IMR-90 (cell line): ENCODE measurements at regions not wholly inside any gene's neighbourhood (a gene's known extent, or its start where the extent isn't known, plus 50 kb on each side); places are given as distances from the start of the nearest gene placed in this dataset.

Source experiments
- ATAC-seq: fragments of 200-7000 bp; cut with Tn5 transposase; 2 replicates; pipeline ENCODE4 v1.9.1; 2020; ENCODE audit warnings: low read depth, mild to moderate bottlenecking, moderate library complexity
- BruUV-seq: library from RNA; stranded (reverse); fragments of 400-500 nt; replicated peaks from 2 replicates; lab custom pipeline; 2021; lab: Mats Ljungman, UMichigan
- CTCF ChIA-PET: fragments of 300-600 bp; formaldehyde crosslinking; extraction: SDS; loops from one replicate; lab custom pipeline; 2021; ENCODE audit warnings: antibody characterized with exemption; lab: Yijun Ruan, JAX
- POLR2A ChIA-PET: fragments of 300-600 bp; sonication (Branson Sonifier 250); formaldehyde crosslinking; loops from one replicate; lab custom pipeline; 2022; ENCODE audit warnings: antibody characterized with exemption; ENCODE audit not compliant: unreplicated experiment; lab: Charles Lee
- DNase-seq: peaks from one replicate; pipeline ENCODE4 v3.0.0; 2013
- H2AFZ ChIP-seq: replicated peaks from 2 replicates; pipeline ENCODE3; 2013; ENCODE audit warnings: low read length, mild to moderate bottlenecking; ENCODE audit not compliant: poor library complexity
- H2AK5ac ChIP-seq: 2 replicates; pipeline ENCODE4 v1.6.1; 2013; ENCODE audit warnings: low read depth, low read length, inconsistent platforms
- H2AK9ac ChIP-seq: replicated peaks from 2 replicates; pipeline ENCODE3; 2013; ENCODE audit warnings: mild to moderate bottlenecking, low read depth, low read length, moderate library complexity; ENCODE audit not compliant: poor library complexity
- H2BK120ac ChIP-seq: 2 replicates; pipeline ENCODE4 v1.6.1; 2013; ENCODE audit warnings: low read depth, low read length, inconsistent platforms
- H2BK15ac ChIP-seq: 3 replicates; pipeline ENCODE4 v1.6.1; 2013; ENCODE audit warnings: low read depth, low read length, inconsistent platforms
- H2BK20ac ChIP-seq: 2 replicates; pipeline ENCODE4 v1.6.1; 2013; ENCODE audit warnings: low read depth, mild to moderate bottlenecking, inconsistent platforms, low read length, moderate library complexity
- H2BK5ac ChIP-seq: 2 replicates; pipeline ENCODE4 v1.6.1; 2013; ENCODE audit warnings: mild to moderate bottlenecking, low read depth, low read length, inconsistent platforms; ENCODE audit not compliant: poor library complexity, severe bottlenecking
- H3K14ac ChIP-seq: replicated peaks from 2 replicates; pipeline ENCODE4 v1.6.1; 2013; ENCODE audit warnings: low read depth, low read length, inconsistent platforms
- H3K18ac ChIP-seq: 2 replicates; pipeline ENCODE4 v1.6.1; 2013; ENCODE audit warnings: low read depth, low read length, control low read depth
- H3K23ac ChIP-seq: 2 replicates; pipeline ENCODE4 v1.6.1; 2013; ENCODE audit warnings: low read depth, low read length, inconsistent platforms
- H3K27ac ChIP-seq: 2 replicates; pipeline ENCODE4 v1.5.1; 2013; ENCODE audit warnings: mild to moderate bottlenecking, control low read depth, low read length; ENCODE audit not compliant: insufficient read depth
- H3K27me3 ChIP-seq: 2 replicates; pipeline ENCODE4 v1.6.1; 2013; ENCODE audit warnings: low read length; ENCODE audit not compliant: control insufficient read depth, insufficient read depth
- H3K36me3 ChIP-seq: 2 replicates; pipeline ENCODE4 v1.6.1; 2013; ENCODE audit warnings: low read length, mixed read lengths; ENCODE audit not compliant: control insufficient read depth, insufficient read depth
- H3K4ac ChIP-seq: 2 replicates; pipeline ENCODE4 v1.6.1; 2013; ENCODE audit warnings: low read depth, low read length, inconsistent platforms
- H3K4me1 ChIP-seq: 2 replicates; pipeline ENCODE4 v1.6.1; 2013; ENCODE audit warnings: low read length, mixed read lengths; ENCODE audit not compliant: control insufficient read depth, insufficient read depth
- H3K4me2 ChIP-seq: 2 replicates; pipeline ENCODE4 v1.6.1; 2013; ENCODE audit warnings: low read depth, mild to moderate bottlenecking, control low read depth, low read length, moderate library complexity
- H3K4me3 ChIP-seq: 2 replicates; pipeline ENCODE4 v1.5.1; 2013; ENCODE audit warnings: low read depth, mild to moderate bottlenecking, control low read depth, low read length, moderate library complexity; ENCODE audit not compliant: insufficient read depth
- H3K56ac ChIP-seq: 2 replicates; pipeline ENCODE4 v1.6.1; 2013; ENCODE audit warnings: low read length, inconsistent platforms; ENCODE audit not compliant: insufficient read depth; ENCODE audit errors: extremely low read depth
- H3K79me1 ChIP-seq, 2 experiments: 2 replicates each; pipeline ENCODE4 v1.6.1; 2013; ENCODE audit warnings: low read length in 2 of 2, inconsistent platforms in 1 of 2, low read depth in 1 of 2
- H3K9ac ChIP-seq: 2 replicates; pipeline ENCODE4 v1.6.1; 2013; ENCODE audit warnings: low read depth, low read length, control low read depth
- H3K9me1 ChIP-seq: 2 replicates; pipeline ENCODE4 v1.6.1; 2013; ENCODE audit warnings: low read length, inconsistent platforms; ENCODE audit not compliant: insufficient read depth
- H3K9me3 ChIP-seq: 2 replicates; pipeline ENCODE4 v1.6.1; 2013; ENCODE audit warnings: low read length; ENCODE audit not compliant: control insufficient read depth, insufficient read depth
- H4K20me1 ChIP-seq: 2 replicates; pipeline ENCODE4 v1.6.1; 2013; ENCODE audit warnings: low read length, inconsistent platforms; ENCODE audit not compliant: insufficient read depth
- H4K5ac ChIP-seq: 2 replicates; pipeline ENCODE4 v1.6.1; 2013; ENCODE audit warnings: mild to moderate bottlenecking, low read depth, low read length, control low read depth
- H4K8ac ChIP-seq, 2 experiments: 2 replicates each; pipeline ENCODE4 v1.6.1; 2013; ENCODE audit warnings: low read depth in 2 of 2, low read length in 2 of 2, control low read depth in 1 of 2, inconsistent platforms in 1 of 2
- H4K91ac ChIP-seq: 2 replicates; pipeline ENCODE4 v1.6.1; 2013; ENCODE audit warnings: low read depth, low read length, inconsistent platforms; ENCODE audit not compliant: insufficient read depth
- BHLHE40 ChIP-seq: fragments of 150-350 bp; IDR thresholded peaks from 2 replicates; pipeline ENCODE4 v1.6.1; 2016; ENCODE audit warnings: mild to moderate bottlenecking, low read depth, low read length
- CEBPB ChIP-seq: IDR thresholded peaks from 2 replicates; pipeline ENCODE4 v1.6.1; 2012; ENCODE audit warnings: low read depth, low read length, improper control_type of control experiment
- CHD1 ChIP-seq: IDR thresholded peaks from 2 replicates; pipeline ENCODE4 v1.6.1; 2012; ENCODE audit warnings: low read depth, low read length, improper control_type of control experiment
- ELK1 ChIP-seq: fragments of 150-350 bp; IDR thresholded peaks from 2 replicates; pipeline ENCODE4 v1.6.1; 2016; ENCODE audit warnings: low read depth, mild to moderate bottlenecking, low read length, moderate library complexity, borderline replicate concordance
- FOS ChIP-seq: fragments of 150-350 bp; IDR thresholded peaks from 2 replicates; pipeline ENCODE4 v1.6.1; 2016; ENCODE audit warnings: low read depth, low read length
- MAFK ChIP-seq: IDR thresholded peaks from 2 replicates; pipeline ENCODE4 v1.6.1; 2012; ENCODE audit warnings: low read depth, low read length, improper control_type of control experiment
- MAZ ChIP-seq: IDR thresholded peaks from 2 replicates; pipeline ENCODE4 v1.6.1; 2012; ENCODE audit warnings: low read depth, mild to moderate bottlenecking, low read length, improper control_type of control experiment, moderate library complexity, borderline replicate concordance
- MXI1 ChIP-seq: IDR thresholded peaks from 2 replicates; pipeline ENCODE4 v1.6.1; 2012; ENCODE audit warnings: low read depth, mild to moderate bottlenecking, low read length, moderate library complexity, borderline replicate concordance
- NFE2L2 ChIP-seq: fragments of 150-350 bp; IDR thresholded peaks from 2 replicates; pipeline ENCODE4 v1.6.1; 2016; ENCODE audit warnings: low read depth, mild to moderate bottlenecking, low read length
- POLR2A ChIP-seq: IDR thresholded peaks from 2 replicates; pipeline ENCODE4 v1.6.1; 2012; ENCODE audit warnings: mild to moderate bottlenecking, low read depth, low read length
- RAD21 ChIP-seq: IDR thresholded peaks from 2 replicates; pipeline ENCODE4 v1.6.1; 2012; ENCODE audit warnings: low read length, improper control_type of control experiment
- RCOR1 ChIP-seq: IDR thresholded peaks from 2 replicates; pipeline ENCODE4 v1.6.1; 2012; ENCODE audit warnings: mild to moderate bottlenecking, low read length, improper control_type of control experiment; ENCODE audit not compliant: insufficient replicate concordance
- RFX5 ChIP-seq: IDR thresholded peaks from 2 replicates; pipeline ENCODE4 v1.8.0; 2012; ENCODE audit warnings: low read depth, mild to moderate bottlenecking, low read length, moderate library complexity
- SMC3 ChIP-seq: fragments of 150-350 bp; IDR thresholded peaks from 2 replicates; pipeline ENCODE4 v1.6.1; 2016; ENCODE audit warnings: low read depth, mild to moderate bottlenecking, antibody characterized with exemption, low read length, moderate library complexity
- USF2 ChIP-seq: fragments of 150-350 bp; IDR thresholded peaks from 2 replicates; pipeline ENCODE4 v1.6.1; 2017; ENCODE audit warnings: mild to moderate bottlenecking, antibody characterized with exemption, low read length, low read depth
- WGBS, 2 experiments: methylation state at CpG; one replicate each; pipeline versions ENCODE4 v1.1.5 to v1.1.7; 2013; ENCODE audit warnings: missing lambda C conversion rate in 2 of 2; ENCODE audit not compliant: insufficient read length in 1 of 2; ENCODE audit errors: extremely low coverage in 2 of 2; 5-methylcytosine and 5-hydroxymethylcytosine counted together
- dilution Hi-C: fragments of 300-500 bp; cut with HindIII; formaldehyde crosslinking; loops from one replicate; pipeline ENCODE4 v1.14.3; 2018; ENCODE audit warnings: low sequenced_read_pairs; ENCODE audit not compliant: unreplicated experiment
- in situ Hi-C: fragments of 300-500 bp; cut with MboI; formaldehyde crosslinking; loops from 3 replicates; pipeline ENCODE4 v1.14.3; 2019; ENCODE audit warnings: low sequenced_read_pairs, inconsistent platforms, mixed read lengths
- intact Hi-C: fragments of 100-400 bp; cut with micrococcal nuclease; formaldehyde crosslinking; loops from 2 replicates; pipeline ENCODE4 v1.10.0; 2022

GRCh38 chr1:101121975-101122374 lies 96.4 kb upstream of the DPH5 start:
- H4K20me1 ChIP-seq, result no peaks in the 10 kb centered on the region
- no peak overlapping the region for H4K8ac ChIP-seq
- H2BK20ac ChIP-seq, result no peak overlapping the region
- POLR2A ChIA-PET, result no interaction called here
- H3K79me1 ChIP-seq, result no peaks in the 10 kb centered on the region
- H3K27me3 ChIP-seq, result no peaks in the 10 kb centered on the region
- H4K5ac ChIP-seq, result no peak overlapping the region
- no peaks in the 10 kb centered on the region for H3K36me3 ChIP-seq
- ATAC-seq (no peak), DNase-seq (no peak)
- H3K9ac ChIP-seq, result no peak overlapping the region
- H3K9me3 ChIP-seq, result no peaks in the 10 kb centered on the region
- H3K9me1 ChIP-seq, result no peaks in the 10 kb centered on the region
- no peak overlapping the region for H3K4me3 ChIP-seq
- no peak overlapping the region for H3K18ac ChIP-seq
- dilution Hi-C loops (no loop called here), in situ Hi-C loops (no loop called here), intact Hi-C loops (no loop called here)
- H2BK5ac ChIP-seq, result no peak overlapping the region
- CTCF ChIA-PET, result no interaction called here
- H2AK9ac ChIP-seq, result no peak overlapping the region
- H3K4me2 ChIP-seq, result no peak overlapping the region
- H2BK15ac ChIP-seq, result no peak overlapping the region
- no TSS peak for BruUV-seq
- H4K91ac ChIP-seq, result no peak overlapping the region
- no peak overlapping the region for H3K14ac ChIP-seq
- no peak overlapping the region for H3K27ac ChIP-seq
- no peaks in the 10 kb centered on the region for H3K4me1 ChIP-seq
- H3K23ac ChIP-seq, result no peak overlapping the region
- no peak overlapping the region for H2AK5ac ChIP-seq
- H2AFZ ChIP-seq, result no peak overlapping the region
- no peak overlapping the region for H2BK120ac ChIP-seq
- no peak overlapping the region for H3K56ac ChIP-seq
- 67% methylated on average over 1 of the region's 2 CpGs; no CpG with 5 or more reads in 1 of the 2 experiments for WGBS, 2 experiments
- TF ChIP-seq CEBPB (no peak), BHLHE40 (no peak), RAD21 (no peak), CHD1 (no peak), RFX5 (no peak), MAZ (no peak), MAFK (no peak), USF2 (no peak), SMC3 (no peak), POLR2A (no peak), NFE2L2 (no peak), MXI1 (no peak), ELK1 (no peak), FOS (no peak), RCOR1 (no peak)
- H3K4ac ChIP-seq, result no peak overlapping the region
